Osteoblast (primary cell): ENCODE measurements at regions not wholly inside any gene's neighbourhood (a gene's known extent, or its start where the extent isn't known, plus 50 kb on each side); places are given as distances from the start of the nearest gene placed in this dataset.

Experiments used
- DNase-seq: peaks from one replicate; pipeline ENCODE4 v3.0.0; 2011; ENCODE audit warnings: low spot score, mixed read lengths; ENCODE audit not compliant: insufficient read length; ENCODE audit errors: missing footprints
- H2AFZ ChIP-seq: 2 replicates; pipeline ENCODE4 v1.6.0; 2011; ENCODE audit warnings: mild to moderate bottlenecking, low read length
- H3K27ac ChIP-seq: 2 replicates; pipeline ENCODE4 v1.5.1; 2011; ENCODE audit warnings: mild to moderate bottlenecking, low read depth, low read length, moderate library complexity
- H3K27me3 ChIP-seq: 2 replicates; pipeline ENCODE4 v1.6.0; 2012; ENCODE audit warnings: mild to moderate bottlenecking, control low read depth, inconsistent platforms, low read length, moderate library complexity; ENCODE audit not compliant: insufficient read depth
- H3K36me3 ChIP-seq: 2 replicates; pipeline ENCODE4 v1.5.1; 2011; ENCODE audit warnings: mild to moderate bottlenecking, low read length, control low read depth, moderate library complexity; ENCODE audit not compliant: insufficient read depth
- H3K4me1 ChIP-seq: 2 replicates; pipeline ENCODE4 v1.5.1; 2011; ENCODE audit warnings: mild to moderate bottlenecking, low read length, control low read depth, moderate library complexity; ENCODE audit not compliant: insufficient read depth
- H3K4me2 ChIP-seq: 2 replicates; pipeline ENCODE4 v1.6.0; 2011; ENCODE audit warnings: mild to moderate bottlenecking, low read length; ENCODE audit not compliant: insufficient read depth
- H3K4me3 ChIP-seq: fragments of 200-600 bp; sonication (generic); 3 replicates; pipeline ENCODE4 v1.5.1; 2012; ENCODE audit warnings: mild to moderate bottlenecking, low read length, inconsistent platforms; ENCODE audit not compliant: insufficient read depth
- H3K79me2 ChIP-seq: 2 replicates; pipeline ENCODE4 v1.6.0; 2012; ENCODE audit warnings: mild to moderate bottlenecking, low read length, control low read depth, inconsistent platforms; ENCODE audit not compliant: insufficient read depth
- H3K9me3 ChIP-seq: 2 replicates; pipeline ENCODE4 v1.5.1; 2011; ENCODE audit warnings: low read depth, low read length, control low read depth
- H4K20me1 ChIP-seq: 2 replicates; pipeline ENCODE4 v1.6.0; 2012; ENCODE audit warnings: mild to moderate bottlenecking, low read length, control low read depth; ENCODE audit not compliant: insufficient read depth
- CTCF ChIP-seq: IDR thresholded peaks from 2 replicates; pipeline ENCODE4 v1.5.1; 2011; ENCODE audit warnings: mild to moderate bottlenecking, low read depth, low read length, moderate library complexity; ENCODE audit errors: extremely low read depth

- no peak for DNase-seq
- H3K27ac ChIP-seq, result no peak overlapping the region
- no peak for TF ChIP-seq CTCF
- no peak overlapping the region for H2AFZ ChIP-seq
- no peak overlapping the region for H3K4me3 ChIP-seq
- no peaks in the 10 kb centered on the region for H3K79me2 ChIP-seq
- H3K9me3 ChIP-seq, result peaks cover 4% of the 10 kb centered on the region
- no peaks in the 10 kb centered on the region for H3K4me1 ChIP-seq
- H3K27me3 ChIP-seq, result no peaks in the 10 kb centered on the region
- H3K4me2 ChIP-seq, result no peak overlapping the region
- no peaks in the 10 kb centered on the region for H3K36me3 ChIP-seq
- H4K20me1 ChIP-seq, result no peaks in the 10 kb centered on the region
Measured at GRCh38 chr6:120785459-120786086, 548.7 kb downstream of the TBC1D32 start.

GRCh38 chr6:120779441-120779840, 554.8 kb downstream of the TBC1D32 start:
- no peaks in the 10 kb centered on the region for H3K9me3 ChIP-seq
- TF ChIP-seq CTCF, result no peak
- no peaks in the 10 kb centered on the region for H3K4me1 ChIP-seq
- DNase-seq, result no peak
- H3K27me3 ChIP-seq, result no peaks in the 10 kb centered on the region
- H3K27ac ChIP-seq, result no peak overlapping the region
- no peaks in the 10 kb centered on the region for H4K20me1 ChIP-seq
- no peak overlapping the region for H3K4me3 ChIP-seq
- no peak overlapping the region for H3K4me2 ChIP-seq
- no peak overlapping the region for H2AFZ ChIP-seq
- no peaks in the 10 kb centered on the region for H3K36me3 ChIP-seq
- no peaks in the 10 kb centered on the region for H3K79me2 ChIP-seq

GRCh38 chr6:120775698-120776097, 558.6 kb downstream of the TBC1D32 start:
- DNase-seq, result no peak
- H2AFZ ChIP-seq, result no peak overlapping the region
- no peak for TF ChIP-seq CTCF
- no peaks in the 10 kb centered on the region for H3K36me3 ChIP-seq
- H3K27ac ChIP-seq, result no peak overlapping the region
- no peaks in the 10 kb centered on the region for H3K9me3 ChIP-seq
- H3K79me2 ChIP-seq, result no peaks in the 10 kb centered on the region
- no peaks in the 10 kb centered on the region for H3K4me1 ChIP-seq
- H3K27me3 ChIP-seq, result no peaks in the 10 kb centered on the region
- no peak overlapping the region for H3K4me2 ChIP-seq
- no peaks in the 10 kb centered on the region for H4K20me1 ChIP-seq
- H3K4me3 ChIP-seq, result no peak overlapping the region

GRCh38 chr6:120774275-120774674, 560.0 kb downstream of the TBC1D32 start:
- no peak overlapping the region for H3K4me2 ChIP-seq
- H3K27me3 ChIP-seq, result no peaks in the 10 kb centered on the region
- TF ChIP-seq CTCF, result no peak
- no peaks in the 10 kb centered on the region for H3K36me3 ChIP-seq
- no peaks in the 10 kb centered on the region for H4K20me1 ChIP-seq
- H2AFZ ChIP-seq, result no peak overlapping the region
- DNase-seq, result no peak
- no peak overlapping the region for H3K4me3 ChIP-seq
- no peaks in the 10 kb centered on the region for H3K9me3 ChIP-seq
- H3K79me2 ChIP-seq, result no peaks in the 10 kb centered on the region
- no peaks in the 10 kb centered on the region for H3K4me1 ChIP-seq
- no peak overlapping the region for H3K27ac ChIP-seq
